Keratinocyte (primary cell): ENCODE measurements at regions not wholly inside any gene's neighbourhood (a gene's known extent, or its start where the extent isn't known, plus 50 kb on each side); places are given as distances from the start of the nearest gene placed in this dataset.

Source experiments
- CTCF ChIP-seq, 3 experiments: IDR thresholded peaks in 1 of 3; conservative IDR thresholded peaks in 1 of 3; optimal IDR thresholded peaks in 1 of 3; 2 replicates in 2 of 3; 3 replicates in 1 of 3; pipeline versions ENCODE3 to v1.5.1; 2011; ENCODE audit warnings: low read length in 3 of 3, mild to moderate bottlenecking in 3 of 3, moderate library complexity in 2 of 3, control low read depth in 1 of 3, inconsistent platforms in 1 of 3; ENCODE audit not compliant: insufficient read depth in 2 of 3; ENCODE audit errors: extremely low read depth in 1 of 3
- EZH2 ChIP-seq: IDR thresholded peaks from one replicate; pipeline ENCODE4 v1.6.1; 2012; ENCODE audit warnings: inconsistent platforms, mild to moderate bottlenecking, low read length, moderate library complexity

GRCh38 chr13:82259284-82259683, 1623.0 kb downstream of the SLITRK1 start:
- TF ChIP-seq CTCF (optimal IDR thresholded peaks at IDR 0.05 in 1 of 3, IDR thresholded peaks at IDR 0.05 in 1 of 3, conservative IDR thresholded peaks at IDR 0.05 in 1 of 3; ENCODE audit: extremely low read depth in 1 of 3, insufficient read depth in 2 of 3, low read length in 3 of 3) (no peak), EZH2 (no peak)
